Endodermal cell (in vitro differentiated cells): ENCODE measurements at regions not wholly inside any gene's neighbourhood (a gene's known extent, or its start where the extent isn't known, plus 50 kb on each side); places are given as distances from the start of the nearest gene placed in this dataset.

Source experiments
- DNase-seq: peaks from one replicate; pipeline ENCODE4 v3.0.0-alpha.2; 2017
- H3K27ac ChIP-seq: 2 replicates; pipeline ENCODE4 v1.5.1; 2013; ENCODE audit warnings: mild to moderate bottlenecking, low read depth, low read length, moderate library complexity
- H3K27me3 ChIP-seq: 2 replicates; pipeline ENCODE4 v1.6.1; 2013; ENCODE audit warnings: mild to moderate bottlenecking, low read length, moderate library complexity; ENCODE audit not compliant: insufficient read depth, control insufficient read depth, poor library complexity, severe bottlenecking
- H3K36me3 ChIP-seq: 2 replicates; pipeline ENCODE4 v1.7.0; 2013; ENCODE audit warnings: mild to moderate bottlenecking, low read length, moderate library complexity; ENCODE audit not compliant: control insufficient read depth, insufficient read depth
- H3K4me1 ChIP-seq: one replicate; pipeline ENCODE4 v1.7.0; 2013; ENCODE audit warnings: low read length; ENCODE audit not compliant: control insufficient read depth, insufficient read depth
- H3K4me3 ChIP-seq: 2 replicates; pipeline ENCODE4 v1.5.1; 2013; ENCODE audit warnings: mild to moderate bottlenecking, low read length, moderate library complexity
- H3K9ac ChIP-seq: 2 replicates; pipeline ENCODE4 v1.6.1; 2013; ENCODE audit warnings: mild to moderate bottlenecking, low read length, moderate library complexity; ENCODE audit not compliant: poor library complexity, severe bottlenecking; ENCODE audit errors: extremely low read depth
- H3K9me3 ChIP-seq: 2 replicates; pipeline ENCODE4 v1.6.1; 2013; ENCODE audit warnings: mild to moderate bottlenecking, low read length, moderate library complexity; ENCODE audit not compliant: control insufficient read depth
- H3K27ac Mint-ChIP-seq: 2 replicates; pipeline ENCODE4 v1.8.0; 2020; ENCODE audit warnings: mixed read lengths
- H3K27me3 Mint-ChIP-seq: 2 replicates; pipeline ENCODE4 v1.8.0; 2021; ENCODE audit warnings: mild to moderate bottlenecking, mixed read lengths; ENCODE audit not compliant: insufficient read depth
- H3K36me3 Mint-ChIP-seq: 2 replicates; pipeline ENCODE4 v1.8.0; 2020; ENCODE audit warnings: low read depth, mixed read lengths
- H3K4me1 Mint-ChIP-seq: 2 replicates; pipeline ENCODE4 v1.8.0; 2020; ENCODE audit warnings: mixed read lengths
- H3K4me3 Mint-ChIP-seq: 2 replicates; pipeline ENCODE4 v1.8.0; 2020; ENCODE audit warnings: mild to moderate bottlenecking, moderate library complexity, mixed read lengths
- H3K9me3 Mint-ChIP-seq: 2 replicates; pipeline ENCODE4 v1.8.0; 2020; ENCODE audit warnings: mild to moderate bottlenecking, mixed read lengths
- WGBS, 2 experiments: methylation state at CpG; one replicate each; pipeline versions ENCODE4 v1.1.5 to v1.1.7; 2013; ENCODE audit warnings: missing lambda C conversion rate in 2 of 2, mixed read lengths in 1 of 2; ENCODE audit not compliant: insufficient coverage in 1 of 2, insufficient read length in 1 of 2; 5-methylcytosine and 5-hydroxymethylcytosine counted together
- TF ChIP-seq, protein P1 (sequence below): fragments of 200-600 bp; sonication (generic); conservative IDR thresholded peaks from 2 replicates; pipeline ENCODE4 v1.5.0; 2021; ENCODE audit warnings: antibody characterized with exemption, mild to moderate bottlenecking

DNA sequence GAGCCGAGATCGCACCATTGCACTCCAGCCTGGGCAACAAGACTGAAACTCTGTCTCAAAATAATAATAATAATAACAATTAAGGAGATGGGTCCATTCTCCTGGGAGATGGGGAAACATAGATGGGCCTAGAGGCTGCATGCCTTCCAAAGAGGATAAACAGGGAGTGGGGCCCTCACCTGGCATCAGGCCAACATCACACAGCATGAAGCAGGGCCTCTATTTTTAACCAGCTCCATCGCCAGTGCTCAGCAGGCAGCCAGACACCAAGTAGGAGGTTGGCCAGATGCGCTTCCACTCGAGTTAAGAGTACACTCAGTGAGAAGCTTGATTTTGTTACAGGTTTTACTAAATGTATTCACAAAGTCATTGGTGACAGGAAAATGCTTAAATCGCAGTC is 352.0 kb downstream of the RRAGC start:
- Mint-ChIP-seq H3K27ac (no peak overlapping the region), H3K36me3 (no peaks in the 10 kb centered on the region), H3K4me3 (no peak overlapping the region), H3K27me3 (peaks cover 70% of the 10 kb centered on the region), H3K9me3 (no peaks in the 10 kb centered on the region), H3K4me1 (peaks cover 40% of the 10 kb centered on the region)
- Histone ChIP-seq H3K36me3 (no peaks in the 10 kb centered on the region), H3K9ac (no peak overlapping the region), H3K4me3 (no peak overlapping the region), H3K27ac (no peak overlapping the region), H3K9me3 (no peaks in the 10 kb centered on the region), H3K4me1 (peaks cover 6% of the 10 kb centered on the region), H3K27me3 (peaks cover 82% of the 10 kb centered on the region)
- TF ChIP-seq, protein P1, sequence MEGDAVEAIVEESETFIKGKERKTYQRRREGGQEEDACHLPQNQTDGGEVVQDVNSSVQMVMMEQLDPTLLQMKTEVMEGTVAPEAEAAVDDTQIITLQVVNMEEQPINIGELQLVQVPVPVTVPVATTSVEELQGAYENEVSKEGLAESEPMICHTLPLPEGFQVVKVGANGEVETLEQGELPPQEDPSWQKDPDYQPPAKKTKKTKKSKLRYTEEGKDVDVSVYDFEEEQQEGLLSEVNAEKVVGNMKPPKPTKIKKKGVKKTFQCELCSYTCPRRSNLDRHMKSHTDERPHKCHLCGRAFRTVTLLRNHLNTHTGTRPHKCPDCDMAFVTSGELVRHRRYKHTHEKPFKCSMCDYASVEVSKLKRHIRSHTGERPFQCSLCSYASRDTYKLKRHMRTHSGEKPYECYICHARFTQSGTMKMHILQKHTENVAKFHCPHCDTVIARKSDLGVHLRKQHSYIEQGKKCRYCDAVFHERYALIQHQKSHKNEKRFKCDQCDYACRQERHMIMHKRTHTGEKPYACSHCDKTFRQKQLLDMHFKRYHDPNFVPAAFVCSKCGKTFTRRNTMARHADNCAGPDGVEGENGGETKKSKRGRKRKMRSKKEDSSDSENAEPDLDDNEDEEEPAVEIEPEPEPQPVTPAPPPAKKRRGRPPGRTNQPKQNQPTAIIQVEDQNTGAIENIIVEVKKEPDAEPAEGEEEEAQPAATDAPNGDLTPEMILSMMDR: no peak
- peak; percentile 47 for DNase-seq
- WGBS, 2 experiments: 94 to 96% methylated on average over 3 to 5 of the region's 6 CpGs

DNA sequence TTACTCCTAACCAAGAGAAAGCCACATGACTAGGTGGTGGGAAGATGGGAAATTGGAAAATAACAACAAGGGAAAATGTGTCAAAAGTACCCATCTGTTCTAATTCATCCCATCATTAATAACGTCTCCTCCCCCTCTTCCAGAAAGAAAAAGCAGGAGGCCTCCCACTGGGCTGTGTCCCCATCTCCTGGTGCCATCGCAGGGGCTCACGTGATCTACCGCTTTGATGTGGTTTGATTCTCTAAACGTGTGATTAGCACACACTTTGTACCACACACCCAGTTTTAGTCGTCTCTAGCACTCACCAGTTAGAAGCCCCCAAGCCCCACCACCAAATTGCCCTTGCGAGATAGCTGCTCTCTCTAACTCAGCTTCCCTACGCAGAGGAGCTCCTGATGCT is 353.6 kb downstream of the RRAGC start:
- H3K27me3 Mint-ChIP-seq: peaks cover 68% of the 10 kb centered on the region
- peaks cover 27% of the 10 kb centered on the region for H3K4me1 Mint-ChIP-seq
- Histone ChIP-seq H3K4me1 (no peaks in the 10 kb centered on the region), H3K36me3 (no peaks in the 10 kb centered on the region), H3K4me3 (no peak overlapping the region), H3K27me3 (peaks cover 77% of the 10 kb centered on the region), H3K27ac (no peak overlapping the region), H3K9me3 (no peaks in the 10 kb centered on the region), H3K9ac (no peak overlapping the region)
- DNase-seq: no peak
- no peaks in the 10 kb centered on the region for H3K9me3 Mint-ChIP-seq
- TF ChIP-seq, protein P1: no peak
- no peak overlapping the region for H3K4me3 Mint-ChIP-seq
- WGBS, 2 experiments: 58 to 67% methylated on average over 3 to 8 of the region's 8 CpGs
- H3K27ac Mint-ChIP-seq: no peak overlapping the region
- no peaks in the 10 kb centered on the region for H3K36me3 Mint-ChIP-seq

DNA sequence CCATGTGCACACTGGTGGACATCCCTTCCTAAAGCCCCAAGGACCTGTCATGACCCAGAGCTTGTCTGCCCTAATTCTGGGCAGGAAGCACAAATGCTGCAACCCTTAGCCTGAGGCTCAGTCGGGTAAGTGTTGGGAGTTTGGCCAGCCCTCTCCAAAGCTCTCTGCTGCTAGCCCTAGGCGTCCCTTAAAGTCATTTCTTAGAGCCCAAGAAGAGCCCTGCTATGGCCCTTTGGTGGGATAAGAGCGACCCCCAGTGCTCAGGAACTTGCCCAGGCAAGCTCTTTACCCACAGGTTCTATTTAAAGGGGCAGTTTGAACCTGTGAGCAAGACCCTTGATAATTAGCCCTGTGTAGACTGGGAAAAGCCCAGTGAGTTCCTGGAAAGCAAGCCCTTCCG is 356.8 kb downstream of the RRAGC start:
- no peaks in the 10 kb centered on the region for H3K4me1 ChIP-seq
- 48 to 62% methylated on average over 4 of the region's 4 CpGs for WGBS, 2 experiments
- TF ChIP-seq, protein P1: peak; percentile 88
- H3K4me3 ChIP-seq: no peak overlapping the region
- no peaks in the 10 kb centered on the region for H3K9me3 ChIP-seq
- H3K27ac ChIP-seq: no peak overlapping the region
- Mint-ChIP-seq H3K9me3 (no peaks in the 10 kb centered on the region), H3K36me3 (no peaks in the 10 kb centered on the region), H3K27ac (no peak overlapping the region), H3K4me3 (no peak overlapping the region), H3K4me1 (peaks cover 17% of the 10 kb centered on the region), H3K27me3 (peaks cover 38% of the 10 kb centered on the region)
- no peaks in the 10 kb centered on the region for H3K36me3 ChIP-seq
- peak; percentile 93 for DNase-seq
- H3K27me3 ChIP-seq: peaks cover 45% of the 10 kb centered on the region
- H3K9ac ChIP-seq: no peak overlapping the region
